ENCODE measurements at regions not wholly inside any gene's neighbourhood (a gene's known extent, or its start where the extent isn't known, plus 50 kb on each side); places are given as distances from the start of the nearest gene placed in this dataset.

GRCh38 chr2:18399601-18400000 lies 160.9 kb downstream of the RDH14 start:
- TF ChIP-seq EZH2 (IDR thresholded peaks at IDR 0.05; ENCODE audit: low read length) (no peak), CTCF (optimal IDR thresholded peaks at IDR 0.05 in 1 of 3, IDR thresholded peaks at IDR 0.05 in 1 of 3, conservative IDR thresholded peaks at IDR 0.05 in 1 of 3; ENCODE audit: extremely low read depth in 1 of 3, insufficient read depth in 2 of 3, low read length in 3 of 3) (no peak)

Measured in keratinocyte (primary cell).